Astrocyte (in vitro differentiated cells and primary cell): ENCODE measurements at regions not wholly inside any gene's neighbourhood (a gene's known extent, or its start where the extent isn't known, plus 50 kb on each side); places are given as distances from the start of the nearest gene placed in this dataset.

ENCODE experiments used
- DNase-seq: peaks from one replicate; pipeline ENCODE4 v3.0.0-alpha.2; 2010; ENCODE audit warnings: low read depth
- FAIRE-seq: peaks from 2 replicates; lab custom pipeline; 2011; peaks lifted over from hg19 to GRCh38; lab: Jason Lieb, UNC
- H2AFZ ChIP-seq: 2 replicates; pipeline ENCODE4 v1.6.0; 2012; ENCODE audit warnings: low read depth, low read length, inconsistent platforms
- H3K27ac ChIP-seq: 2 replicates; pipeline ENCODE4 v1.5.1; 2011; ENCODE audit warnings: low read depth, low read length, inconsistent platforms
- H3K27me3 ChIP-seq: 2 replicates; pipeline ENCODE4 v1.6.0; 2011; ENCODE audit warnings: low read length, inconsistent platforms; ENCODE audit not compliant: insufficient read depth
- H3K36me3 ChIP-seq: 2 replicates; pipeline ENCODE4 v1.5.1; 2011; ENCODE audit warnings: low read length, inconsistent platforms; ENCODE audit not compliant: insufficient read depth
- H3K4me1 ChIP-seq: 2 replicates; pipeline ENCODE4 v1.5.1; 2011; ENCODE audit warnings: low read length, inconsistent platforms; ENCODE audit not compliant: insufficient read depth
- H3K4me2 ChIP-seq: 2 replicates; pipeline ENCODE4 v1.6.0; 2012; ENCODE audit warnings: low read length, inconsistent platforms
- H3K4me3 ChIP-seq: 2 replicates; pipeline ENCODE4 v1.5.1; 2011; ENCODE audit warnings: low read depth, mild to moderate bottlenecking, low read length, inconsistent platforms; ENCODE audit not compliant: insufficient read depth
- H3K79me2 ChIP-seq: 2 replicates; pipeline ENCODE4 v1.6.0; 2012; ENCODE audit warnings: mild to moderate bottlenecking, low read length, inconsistent platforms; ENCODE audit not compliant: insufficient read depth
- H3K9ac ChIP-seq: 2 replicates; pipeline ENCODE4 v1.6.0; 2012; ENCODE audit warnings: mild to moderate bottlenecking, low read length, inconsistent platforms
- H3K9me3 ChIP-seq: 2 replicates; pipeline ENCODE4 v1.5.1; 2012; ENCODE audit warnings: low read depth, mild to moderate bottlenecking, low read length, inconsistent platforms; ENCODE audit not compliant: insufficient read depth
- H4K20me1 ChIP-seq: 2 replicates; pipeline ENCODE4 v1.6.0; 2012; ENCODE audit warnings: low read length, inconsistent platforms; ENCODE audit not compliant: insufficient read depth
- H3K27ac Mint-ChIP-seq: one replicate; pipeline ENCODE4 v1.8.0; 2021; ENCODE audit warnings: mild to moderate bottlenecking, mixed read lengths; ENCODE audit not compliant: unreplicated experiment
- H3K27me3 Mint-ChIP-seq: one replicate; pipeline ENCODE4 v1.8.0; 2021; ENCODE audit warnings: low read depth, mixed read lengths; ENCODE audit not compliant: unreplicated experiment
- H3K36me3 Mint-ChIP-seq: one replicate; pipeline ENCODE4 v1.8.0; 2021; ENCODE audit warnings: low read depth, mixed read lengths; ENCODE audit not compliant: unreplicated experiment
- H3K4me1 Mint-ChIP-seq: one replicate; pipeline ENCODE4 v1.8.0; 2021; ENCODE audit warnings: low read depth, mixed read lengths; ENCODE audit not compliant: unreplicated experiment
- H3K4me3 Mint-ChIP-seq: one replicate; pipeline ENCODE4 v1.8.0; 2021; ENCODE audit warnings: mild to moderate bottlenecking, moderate library complexity, mixed read lengths; ENCODE audit not compliant: unreplicated experiment
- H3K9me3 Mint-ChIP-seq: one replicate; pipeline ENCODE4 v1.8.0; 2021; ENCODE audit warnings: mild to moderate bottlenecking, mixed read lengths; ENCODE audit not compliant: unreplicated experiment
- EZH2 ChIP-seq: IDR thresholded peaks from 2 replicates; pipeline ENCODE4 v1.6.1; 2012; ENCODE audit warnings: mild to moderate bottlenecking, low read length, inconsistent platforms; ENCODE audit not compliant: insufficient read depth
- TF ChIP-seq, protein P1 (sequence below): IDR thresholded peaks from 2 replicates; pipeline ENCODE4 v1.5.1; 2011; ENCODE audit warnings: low read depth, mild to moderate bottlenecking, inconsistent platforms, low read length, moderate library complexity; ENCODE audit not compliant: insufficient read depth

DNA sequence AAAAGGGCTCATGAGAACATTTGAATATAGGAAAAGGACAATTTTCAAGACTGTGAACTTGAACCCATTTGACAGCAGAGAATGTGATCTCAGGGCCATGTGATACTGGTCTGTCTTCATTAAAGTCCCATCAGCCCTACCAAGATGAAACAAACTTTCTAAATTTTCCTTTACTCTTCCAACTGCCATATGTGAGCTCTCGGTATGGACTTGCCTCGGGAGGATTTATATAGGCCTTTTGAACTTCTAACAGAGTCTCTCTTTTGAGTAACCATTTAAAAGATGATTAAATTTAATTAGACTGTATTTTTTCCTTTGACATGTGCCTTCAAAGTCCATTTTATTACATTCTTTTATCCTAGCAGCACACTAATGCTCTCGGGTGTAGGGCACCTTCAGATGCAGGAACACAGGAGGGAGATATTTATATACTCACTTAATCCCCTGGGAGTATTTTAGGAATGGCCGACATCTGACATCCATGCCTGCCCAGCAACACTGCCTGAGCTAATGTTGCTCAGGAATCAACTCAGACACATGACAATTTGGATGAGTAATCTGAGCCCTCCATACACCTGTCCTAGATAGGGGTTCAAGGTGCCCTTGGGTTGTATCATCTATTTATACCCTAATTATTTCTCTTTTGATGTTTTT is 155.0 kb downstream of the SLC7A11 start:
- H3K27ac Mint-ChIP-seq, result no peak overlapping the region
- H3K4me1 Mint-ChIP-seq, result no peaks in the 10 kb centered on the region
- no peaks in the 10 kb centered on the region for H3K27me3 ChIP-seq
- no peak overlapping the region for H3K4me2 ChIP-seq
- no peaks in the 10 kb centered on the region for H3K4me1 ChIP-seq
- H3K36me3 Mint-ChIP-seq, result no peaks in the 10 kb centered on the region
- no peaks in the 10 kb centered on the region for H3K36me3 ChIP-seq
- no peaks in the 10 kb centered on the region for H3K9me3 ChIP-seq
- H3K27ac ChIP-seq, result no peak overlapping the region
- no peak for DNase-seq
- no peaks in the 10 kb centered on the region for H4K20me1 ChIP-seq
- no peak overlapping the region for H3K9ac ChIP-seq
- H3K79me2 ChIP-seq, result no peaks in the 10 kb centered on the region
- no peak overlapping the region for H3K4me3 Mint-ChIP-seq
- no peaks in the 10 kb centered on the region for H3K9me3 Mint-ChIP-seq
- H3K27me3 Mint-ChIP-seq, result no peaks in the 10 kb centered on the region
- no peak overlapping the region for H2AFZ ChIP-seq
- TF ChIP-seq EZH2, result no peak
- TF ChIP-seq, protein P1, sequence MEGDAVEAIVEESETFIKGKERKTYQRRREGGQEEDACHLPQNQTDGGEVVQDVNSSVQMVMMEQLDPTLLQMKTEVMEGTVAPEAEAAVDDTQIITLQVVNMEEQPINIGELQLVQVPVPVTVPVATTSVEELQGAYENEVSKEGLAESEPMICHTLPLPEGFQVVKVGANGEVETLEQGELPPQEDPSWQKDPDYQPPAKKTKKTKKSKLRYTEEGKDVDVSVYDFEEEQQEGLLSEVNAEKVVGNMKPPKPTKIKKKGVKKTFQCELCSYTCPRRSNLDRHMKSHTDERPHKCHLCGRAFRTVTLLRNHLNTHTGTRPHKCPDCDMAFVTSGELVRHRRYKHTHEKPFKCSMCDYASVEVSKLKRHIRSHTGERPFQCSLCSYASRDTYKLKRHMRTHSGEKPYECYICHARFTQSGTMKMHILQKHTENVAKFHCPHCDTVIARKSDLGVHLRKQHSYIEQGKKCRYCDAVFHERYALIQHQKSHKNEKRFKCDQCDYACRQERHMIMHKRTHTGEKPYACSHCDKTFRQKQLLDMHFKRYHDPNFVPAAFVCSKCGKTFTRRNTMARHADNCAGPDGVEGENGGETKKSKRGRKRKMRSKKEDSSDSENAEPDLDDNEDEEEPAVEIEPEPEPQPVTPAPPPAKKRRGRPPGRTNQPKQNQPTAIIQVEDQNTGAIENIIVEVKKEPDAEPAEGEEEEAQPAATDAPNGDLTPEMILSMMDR, result no peak
- no peak overlapping the region for H3K4me3 ChIP-seq
- FAIRE-seq, result no peak

DNA sequence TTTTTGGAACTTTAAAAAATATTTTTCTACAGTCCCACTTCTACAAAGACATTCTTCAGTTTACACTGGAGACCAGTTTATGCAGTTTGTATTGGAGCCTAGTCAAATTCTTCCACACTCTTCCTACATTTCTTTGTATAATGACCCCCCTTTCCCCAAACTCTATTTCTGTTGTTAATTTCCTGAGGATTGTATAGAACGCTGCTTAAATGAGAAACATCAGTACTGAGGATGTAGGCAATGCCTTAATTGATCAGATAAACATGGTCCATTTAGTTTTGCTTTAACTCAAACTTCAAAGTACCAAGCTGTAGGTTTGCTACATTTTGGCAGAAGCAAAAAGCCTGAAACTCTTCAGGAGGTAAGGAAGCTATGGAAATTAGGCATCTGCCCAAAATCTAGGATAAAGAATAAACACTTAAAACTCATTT is 155.5 kb downstream of the SLC7A11 start:
- Mint-ChIP-seq H3K27me3 (no peaks in the 10 kb centered on the region), H3K9me3 (no peaks in the 10 kb centered on the region), H3K36me3 (no peaks in the 10 kb centered on the region), H3K4me3 (no peak overlapping the region), H3K27ac (no peak overlapping the region), H3K4me1 (no peaks in the 10 kb centered on the region)
- Histone ChIP-seq H3K79me2 (no peaks in the 10 kb centered on the region), H3K9ac (no peak overlapping the region), H3K27ac (no peak overlapping the region), H3K4me2 (no peak overlapping the region), H4K20me1 (no peaks in the 10 kb centered on the region), H3K4me1 (no peaks in the 10 kb centered on the region), H2AFZ (no peak overlapping the region), H3K9me3 (no peaks in the 10 kb centered on the region), H3K36me3 (no peaks in the 10 kb centered on the region), H3K4me3 (no peak overlapping the region), H3K27me3 (no peaks in the 10 kb centered on the region)
- no peak for FAIRE-seq
- no peak for TF ChIP-seq EZH2
- TF ChIP-seq, protein P1, result no peak
- no peak for DNase-seq

DNA sequence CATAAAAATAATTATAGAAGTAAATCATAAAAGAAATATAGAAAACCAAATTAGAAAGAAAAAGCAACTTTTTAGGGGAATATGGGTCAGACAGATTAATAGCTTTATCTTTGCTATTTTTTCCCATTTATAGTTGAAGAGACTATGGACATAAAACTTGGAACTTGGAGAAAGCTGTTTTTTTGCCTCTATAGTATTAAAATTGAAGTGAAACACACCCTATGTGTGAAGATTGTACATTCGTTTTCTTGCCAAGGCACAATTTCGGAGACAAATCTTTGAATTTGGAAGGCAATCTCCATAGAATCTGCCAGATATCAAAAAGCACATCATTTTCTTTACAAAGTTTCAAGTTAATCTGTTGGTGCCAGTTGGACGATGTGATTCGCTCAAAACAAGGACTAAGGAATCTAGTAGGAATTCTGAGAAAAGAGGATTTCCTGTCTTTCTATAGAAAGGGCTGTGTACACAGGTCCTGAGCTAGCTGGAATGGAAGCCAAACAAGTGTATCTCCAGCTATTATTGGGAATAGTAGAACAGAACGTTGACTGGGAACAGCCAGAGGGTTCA is 156.3 kb downstream of the SLC7A11 start:
- DNase-seq (no peak), FAIRE-seq (no peak)
- no peak overlapping the region for H3K27ac ChIP-seq
- H3K79me2 ChIP-seq, result no peaks in the 10 kb centered on the region
- H4K20me1 ChIP-seq, result no peaks in the 10 kb centered on the region
- no peaks in the 10 kb centered on the region for H3K9me3 ChIP-seq
- no peak overlapping the region for H3K4me3 Mint-ChIP-seq
- no peak overlapping the region for H3K4me3 ChIP-seq
- H3K27ac Mint-ChIP-seq, result no peak overlapping the region
- H3K27me3 Mint-ChIP-seq, result no peaks in the 10 kb centered on the region
- no peaks in the 10 kb centered on the region for H3K36me3 Mint-ChIP-seq
- H3K4me1 Mint-ChIP-seq, result no peaks in the 10 kb centered on the region
- no peak overlapping the region for H3K9ac ChIP-seq
- H3K36me3 ChIP-seq, result no peaks in the 10 kb centered on the region
- H3K4me1 ChIP-seq, result no peaks in the 10 kb centered on the region
- no peak for TF ChIP-seq EZH2
- TF ChIP-seq, protein P1, result no peak
- H2AFZ ChIP-seq, result no peak overlapping the region
- no peaks in the 10 kb centered on the region for H3K9me3 Mint-ChIP-seq
- no peak overlapping the region for H3K4me2 ChIP-seq
- H3K27me3 ChIP-seq, result no peaks in the 10 kb centered on the region
